ENCODE measurements at regions not wholly inside any gene's neighbourhood (a gene's known extent, or its start where the extent isn't known, plus 50 kb on each side); places are given as distances from the start of the nearest gene placed in this dataset.

- TF ChIP-seq CEBPB (IDR thresholded peaks at IDR 0.05) (no peak), EP300 (IDR thresholded peaks at IDR 0.05; ENCODE audit: borderline replicate concordance) (no peak), USF1 (IDR thresholded peaks at IDR 0.05) (no peak), ZBTB7A (IDR thresholded peaks at IDR 0.05; ENCODE audit: low read depth) (no peak), FOXM1 (IDR thresholded peaks at IDR 0.05; ENCODE audit: borderline replicate concordance, low read depth) (no peak)
- TF ChIP-seq, protein P1, sequence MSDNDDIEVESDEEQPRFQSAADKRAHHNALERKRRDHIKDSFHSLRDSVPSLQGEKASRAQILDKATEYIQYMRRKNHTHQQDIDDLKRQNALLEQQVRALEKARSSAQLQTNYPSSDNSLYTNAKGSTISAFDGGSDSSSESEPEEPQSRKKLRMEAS (IDR thresholded peaks at IDR 0.05): no peak
Measured at GRCh38 chr7:106369816-106370215, 85.0 kb upstream of the NAMPT start.
